Gastroesophageal sphincter (tissue), 4 donors: ENCODE measurements at regions not wholly inside any gene's neighbourhood (a gene's known extent, or its start where the extent isn't known, plus 50 kb on each side); places are given as distances from the start of the nearest gene placed in this dataset.
"Not testable (repeated sequence)": the region's sequence is repeated elsewhere in the genome, so short reads cannot be mapped to it uniquely, and the experiment has no call there.

Experiments
- ATAC-seq: fragments of 150-250 bp; one replicate; pipeline ENCODE4 v1.9.1; 2016; ENCODE audit warnings: mild to moderate bottlenecking, moderate library complexity
- H3K27ac ChIP-seq, 4 donors: fragments of 200-600 bp; sonication (generic) in 3 of 4; 1 replicate in 3 of 4; 2 replicates in 1 of 4; pipeline ENCODE4 v1.5.1; 2016 to 2019
- H3K27me3 ChIP-seq: fragments of 200-600 bp; sonication (generic); one replicate; pipeline ENCODE4 v1.5.1; 2019
- H3K36me3 ChIP-seq, 2 donors: fragments of 200-600 bp; sonication (generic); one replicate each; pipeline ENCODE4 v1.5.1; 2019; ENCODE audit warnings: control low read depth in 1 of 2
- H3K4me1 ChIP-seq, 3 donors: fragments of 200-600 bp; sonication (generic); 1 replicate in 2 of 3; 2 replicates in 1 of 3; pipeline ENCODE4 v1.5.1; 2016 to 2019; ENCODE audit warnings: control low read depth in 2 of 3
- H3K4me3 ChIP-seq, 2 donors: fragments of 200-600 bp; sonication (generic); one replicate each; pipeline ENCODE4 v1.5.1; 2019; ENCODE audit warnings: mild to moderate bottlenecking in 1 of 2, moderate library complexity in 1 of 2
- H3K9me3 ChIP-seq, 3 donors: fragments of 200-600 bp; sonication (generic); one replicate each; pipeline ENCODE4 v1.5.1; 2017 to 2019; ENCODE audit warnings: control low read depth in 2 of 3
- EP300 ChIP-seq: sonication (generic); formaldehyde crosslinking; IDR thresholded peaks from one replicate; pipeline ENCODE4 v1.6.1; 2017; ENCODE audit warnings: antibody characterized with exemption, mild to moderate bottlenecking
- POLR2A ChIP-seq, 2 donors: fragments of 450-650 bp; IDR thresholded peaks; one replicate each; pipeline ENCODE4 v1.6.1; 2017; ENCODE audit warnings: antibody characterized with exemption in 2 of 2, mild to moderate bottlenecking in 2 of 2, moderate library complexity in 1 of 2
- POLR2AphosphoS5 ChIP-seq: sonication (generic); formaldehyde crosslinking; IDR thresholded peaks from one replicate; pipeline ENCODE4 v1.6.1; 2017; ENCODE audit warnings: antibody characterized with exemption
- WGBS, 2 donors: methylation state at CpG; one replicate each; pipeline ENCODE4 v1.1.5; 2018; ENCODE audit warnings: low coverage in 1 of 2; 5-methylcytosine and 5-hydroxymethylcytosine counted together
- TF ChIP-seq, protein P1 (sequence below), 4 experiments: fragments of 200-600 bp in 2 of 4; fragments of 450-650 bp in 2 of 4; sonication (generic) in 1 of 4; IDR thresholded peaks; one replicate each; pipeline ENCODE4 v1.5.1; 2017 to 2019; ENCODE audit warnings: antibody characterized with exemption in 4 of 4, mild to moderate bottlenecking in 2 of 4, moderate library complexity in 2 of 4

DNA sequence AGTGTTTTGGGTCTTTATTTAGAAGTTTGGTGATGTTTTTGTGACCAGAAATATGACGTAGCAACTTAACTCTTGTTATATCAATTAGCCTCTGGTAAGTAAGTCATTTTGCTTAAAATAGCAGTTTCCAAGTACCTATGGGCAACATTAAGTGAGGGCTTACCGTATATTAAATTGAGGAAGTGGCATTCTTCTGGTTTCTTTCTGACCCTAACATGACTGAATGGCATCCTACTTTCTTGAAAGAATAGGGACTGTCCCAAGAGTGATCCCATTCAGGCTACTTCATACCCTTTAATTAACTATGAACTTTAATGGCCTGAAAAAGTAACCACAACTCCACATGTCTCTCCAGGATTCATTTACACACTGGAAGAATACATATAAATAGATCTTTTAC, 106.6 kb downstream of the MZT1 start:
- 69 to 83% methylated on average over 2 of the region's 2 CpGs for WGBS, 2 donors
- no peak for ATAC-seq
- H3K27me3 ChIP-seq: no peaks in the 10 kb centered on the region
- H3K4me1 ChIP-seq: no peaks in the 10 kb centered on the region
- TF ChIP-seq POLR2A (IDR thresholded peaks at IDR 0.05): no peak
- TF ChIP-seq, protein P1, sequence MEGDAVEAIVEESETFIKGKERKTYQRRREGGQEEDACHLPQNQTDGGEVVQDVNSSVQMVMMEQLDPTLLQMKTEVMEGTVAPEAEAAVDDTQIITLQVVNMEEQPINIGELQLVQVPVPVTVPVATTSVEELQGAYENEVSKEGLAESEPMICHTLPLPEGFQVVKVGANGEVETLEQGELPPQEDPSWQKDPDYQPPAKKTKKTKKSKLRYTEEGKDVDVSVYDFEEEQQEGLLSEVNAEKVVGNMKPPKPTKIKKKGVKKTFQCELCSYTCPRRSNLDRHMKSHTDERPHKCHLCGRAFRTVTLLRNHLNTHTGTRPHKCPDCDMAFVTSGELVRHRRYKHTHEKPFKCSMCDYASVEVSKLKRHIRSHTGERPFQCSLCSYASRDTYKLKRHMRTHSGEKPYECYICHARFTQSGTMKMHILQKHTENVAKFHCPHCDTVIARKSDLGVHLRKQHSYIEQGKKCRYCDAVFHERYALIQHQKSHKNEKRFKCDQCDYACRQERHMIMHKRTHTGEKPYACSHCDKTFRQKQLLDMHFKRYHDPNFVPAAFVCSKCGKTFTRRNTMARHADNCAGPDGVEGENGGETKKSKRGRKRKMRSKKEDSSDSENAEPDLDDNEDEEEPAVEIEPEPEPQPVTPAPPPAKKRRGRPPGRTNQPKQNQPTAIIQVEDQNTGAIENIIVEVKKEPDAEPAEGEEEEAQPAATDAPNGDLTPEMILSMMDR (IDR thresholded peaks at IDR 0.05): no peak
- no peak for TF ChIP-seq EP300
- no peak for TF ChIP-seq POLR2AphosphoS5
- H3K4me3 ChIP-seq: no peak overlapping the region
- H3K36me3 ChIP-seq: no peaks in the 10 kb centered on the region
- no peaks in the 10 kb centered on the region for H3K9me3 ChIP-seq
- H3K27ac ChIP-seq: no peak overlapping the region

DNA sequence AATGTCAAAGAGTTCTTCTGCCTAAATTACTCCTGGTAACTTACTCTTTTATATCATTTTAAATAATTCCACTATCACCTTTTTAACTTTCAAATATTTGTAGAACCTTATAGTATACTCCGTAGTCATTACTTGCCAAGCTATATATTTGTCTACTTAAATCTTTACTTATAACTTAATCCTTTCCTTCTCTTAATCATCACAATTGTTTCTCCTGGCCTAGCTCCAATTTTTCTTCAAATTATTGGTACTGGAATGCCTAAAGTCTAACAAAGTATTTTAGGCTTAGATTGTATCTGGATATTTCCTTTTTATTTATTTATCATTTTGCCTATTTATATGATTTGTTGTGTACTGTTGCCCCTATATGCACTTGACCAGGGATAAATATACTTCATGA, 109.5 kb downstream of the MZT1 start:
- WGBS, 2 donors: 18 to 38% methylated on average over 1 of the region's 1 CpG
- H3K9me3 ChIP-seq: no peaks in the 10 kb centered on the region
- H3K27me3 ChIP-seq: no peaks in the 10 kb centered on the region
- no peaks in the 10 kb centered on the region for H3K4me1 ChIP-seq
- H3K4me3 ChIP-seq: no peak overlapping the region
- H3K36me3 ChIP-seq: no peaks in the 10 kb centered on the region
- H3K27ac ChIP-seq: no peak overlapping the region
- no peak for ATAC-seq
- no peak for TF ChIP-seq POLR2A (IDR thresholded peaks at IDR 0.05)
- TF ChIP-seq POLR2AphosphoS5: no peak
- no peak for TF ChIP-seq EP300
- TF ChIP-seq, protein P1 (IDR thresholded peaks at IDR 0.05): no peak

DNA sequence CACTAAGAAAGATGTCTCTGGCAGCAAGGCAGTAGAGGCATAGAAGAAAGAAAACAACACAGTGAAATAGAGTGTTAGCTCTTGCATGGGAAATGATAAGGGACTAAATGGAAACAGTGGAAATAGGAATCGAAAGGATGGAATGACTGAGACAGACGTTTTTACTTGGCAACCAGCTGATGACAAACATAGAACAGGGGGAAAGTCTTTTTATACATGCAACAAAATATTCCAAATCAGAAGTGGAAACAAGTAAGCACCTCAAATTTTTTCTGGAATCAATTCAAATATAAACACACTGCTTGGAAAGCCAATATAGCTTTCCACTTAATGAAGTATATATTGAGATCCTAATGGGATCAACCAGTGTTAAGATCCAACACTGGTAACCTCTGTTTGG, 110.2 kb downstream of the MZT1 start:
- no peak for ATAC-seq
- Histone ChIP-seq H3K27me3 (no peaks in the 10 kb centered on the region), H3K4me3 (no peak overlapping the region), H3K4me1 (no peaks in the 10 kb centered on the region), H3K27ac (no peak overlapping the region), H3K36me3 (no peaks in the 10 kb centered on the region), H3K9me3 (no peaks in the 10 kb centered on the region)
- TF ChIP-seq POLR2AphosphoS5 (no peak), EP300 (no peak), POLR2A (IDR thresholded peaks at IDR 0.05) (no peak)
- TF ChIP-seq, protein P1 (IDR thresholded peaks at IDR 0.05): no peak
- 48 to 54% methylated on average over 2 of the region's 2 CpGs for WGBS, 2 donors

DNA sequence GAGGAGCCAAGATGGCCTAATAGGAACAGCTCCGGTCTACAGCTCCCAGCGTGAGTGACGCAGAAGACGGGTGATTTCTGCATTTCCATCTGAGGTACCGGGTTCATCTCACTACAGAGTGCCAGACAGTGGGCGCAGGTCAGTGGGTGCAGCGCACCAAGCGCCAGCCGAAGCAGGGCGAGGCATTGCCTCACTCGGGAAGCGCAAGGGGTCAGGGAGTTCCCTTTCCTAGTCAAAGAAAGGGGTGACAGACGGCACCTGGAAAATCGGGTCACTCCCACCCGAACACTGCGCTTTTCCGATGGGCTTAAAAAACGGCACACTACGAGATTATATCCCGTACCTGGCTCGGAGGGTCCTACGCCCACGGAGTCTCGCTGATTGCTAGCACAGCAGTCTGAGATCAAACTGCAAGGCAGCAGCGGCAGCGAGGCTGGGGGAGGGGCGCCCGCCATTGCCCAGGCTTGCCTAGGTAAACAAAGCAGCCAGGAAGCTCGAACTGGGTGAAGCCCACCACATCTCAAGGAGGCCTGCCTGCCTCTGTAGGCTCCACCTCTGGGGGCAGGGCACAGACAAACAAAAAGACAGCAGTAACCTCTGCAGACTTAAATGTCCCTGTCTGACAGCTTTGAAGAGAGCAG, 117.1 kb downstream of the MZT1 start:
- H3K36me3 ChIP-seq, H3K27ac ChIP-seq, H3K9me3 ChIP-seq, H3K27me3 ChIP-seq, H3K4me1 ChIP-seq, H3K4me3 ChIP-seq, ATAC-seq: not testable (repeated sequence)
- WGBS, 2 donors: 50 to 91% methylated on average over 2 to 16 of the region's 29 CpGs

DNA sequence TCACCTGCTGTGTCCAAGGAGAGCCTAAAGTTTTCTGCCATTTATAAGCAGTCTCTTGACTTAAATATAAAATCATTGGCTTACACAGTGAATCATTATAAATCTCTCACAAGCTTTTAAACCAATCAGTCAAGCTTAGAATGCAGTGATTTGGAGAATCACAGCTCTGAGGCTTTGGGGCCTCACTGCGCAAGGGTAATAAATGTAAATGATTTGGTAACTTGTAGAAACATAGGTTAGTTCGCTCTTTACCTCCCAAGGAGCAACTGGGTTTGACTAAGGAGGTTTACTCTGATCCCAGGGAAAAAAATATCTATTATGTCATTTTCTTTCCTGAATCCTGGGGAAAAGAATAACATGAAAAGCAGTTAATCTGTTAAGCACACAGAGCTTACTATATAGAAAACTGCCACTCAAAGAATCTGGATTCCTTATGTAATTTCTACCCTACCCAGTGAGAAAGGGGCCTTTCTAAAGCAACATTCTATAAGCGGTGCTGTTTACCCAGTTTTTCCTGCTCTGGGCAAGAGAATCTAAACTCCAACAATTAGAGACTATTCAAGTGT, 128.2 kb downstream of the MZT1 start:
- no peak for ATAC-seq
- TF ChIP-seq POLR2AphosphoS5 (no peak), EP300 (no peak), POLR2A (IDR thresholded peaks at IDR 0.05) (no peak)
- TF ChIP-seq, protein P1 (IDR thresholded peaks at IDR 0.05): no peak
- Histone ChIP-seq H3K27me3 (no peaks in the 10 kb centered on the region), H3K4me1 (no peaks in the 10 kb centered on the region), H3K27ac (no peak overlapping the region), H3K9me3 (no peaks in the 10 kb centered on the region), H3K4me3 (no peak overlapping the region), H3K36me3 (no peaks in the 10 kb centered on the region)
- WGBS, 2 donors: 56 to 77% methylated on average over 3 of the region's 3 CpGs
